ENCODE measurements at regions not wholly inside any gene's neighbourhood (a gene's known extent, or its start where the extent isn't known, plus 50 kb on each side); places are given as distances from the start of the nearest gene placed in this dataset.

DNA sequence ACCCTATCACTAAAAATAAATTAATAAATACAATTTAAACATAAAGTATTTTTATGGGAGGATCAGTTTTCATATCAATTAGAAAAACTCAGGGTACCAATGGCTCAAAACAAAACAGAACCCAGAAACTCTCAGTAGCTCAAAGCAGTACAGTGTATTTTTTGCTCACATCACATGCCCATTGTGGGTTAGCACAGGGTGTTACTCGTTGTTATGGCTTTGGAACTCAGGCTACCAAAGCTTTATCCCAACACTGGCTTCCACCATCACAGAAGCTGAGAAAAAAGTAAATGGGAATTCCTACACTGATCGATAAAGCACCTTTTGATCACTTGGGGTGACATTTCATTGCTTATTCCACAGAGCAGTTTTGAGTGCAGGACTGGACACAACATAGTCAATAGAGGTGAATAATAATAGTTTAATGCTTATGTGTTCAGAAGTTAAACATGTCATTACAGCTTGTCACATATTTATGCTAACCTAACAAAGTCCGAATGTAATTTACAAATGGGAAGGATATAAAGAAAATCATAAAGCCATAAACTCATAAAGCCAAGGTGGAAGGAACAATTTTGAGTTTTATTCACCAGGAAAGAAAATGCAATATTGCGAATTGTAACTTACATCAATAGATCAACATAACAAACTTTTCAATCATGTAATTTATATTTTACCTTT lies 484.5 kb upstream of the TMPRSS15 start:
- Mint-ChIP-seq H3K4me1 (peaks cover 12% of the 10 kb centered on the region), H3K4me3 (no peak overlapping the region), H3K27me3 (ENCODE audit: insufficient read depth) (no peaks in the 10 kb centered on the region), H3K27ac (no peak overlapping the region), H3K9me3 (peaks cover 16% of the 10 kb centered on the region), H3K36me3 (ENCODE audit: low read depth) (no peaks in the 10 kb centered on the region)
- Histone ChIP-seq H3K9me3 (ENCODE audit: control insufficient read depth, low read length) (peaks cover 10% of the 10 kb centered on the region), H3K4me3 (ENCODE audit: low read length) (no peak overlapping the region), H3K4me1 (ENCODE audit: control insufficient read depth, insufficient read depth, low read length) (no peaks in the 10 kb centered on the region), H3K27ac (ENCODE audit: low read depth, low read length) (no peak overlapping the region), H3K36me3 (ENCODE audit: control insufficient read depth, insufficient read depth, low read length) (no peaks in the 10 kb centered on the region), H3K27me3 (ENCODE audit: control insufficient read depth, insufficient read depth, low read length, poor library complexity, severe bottlenecking) (no peaks in the 10 kb centered on the region), H3K9ac (ENCODE audit: extremely low read depth, low read length, poor library complexity, severe bottlenecking) (no peak overlapping the region)
- TF ChIP-seq, protein P1, sequence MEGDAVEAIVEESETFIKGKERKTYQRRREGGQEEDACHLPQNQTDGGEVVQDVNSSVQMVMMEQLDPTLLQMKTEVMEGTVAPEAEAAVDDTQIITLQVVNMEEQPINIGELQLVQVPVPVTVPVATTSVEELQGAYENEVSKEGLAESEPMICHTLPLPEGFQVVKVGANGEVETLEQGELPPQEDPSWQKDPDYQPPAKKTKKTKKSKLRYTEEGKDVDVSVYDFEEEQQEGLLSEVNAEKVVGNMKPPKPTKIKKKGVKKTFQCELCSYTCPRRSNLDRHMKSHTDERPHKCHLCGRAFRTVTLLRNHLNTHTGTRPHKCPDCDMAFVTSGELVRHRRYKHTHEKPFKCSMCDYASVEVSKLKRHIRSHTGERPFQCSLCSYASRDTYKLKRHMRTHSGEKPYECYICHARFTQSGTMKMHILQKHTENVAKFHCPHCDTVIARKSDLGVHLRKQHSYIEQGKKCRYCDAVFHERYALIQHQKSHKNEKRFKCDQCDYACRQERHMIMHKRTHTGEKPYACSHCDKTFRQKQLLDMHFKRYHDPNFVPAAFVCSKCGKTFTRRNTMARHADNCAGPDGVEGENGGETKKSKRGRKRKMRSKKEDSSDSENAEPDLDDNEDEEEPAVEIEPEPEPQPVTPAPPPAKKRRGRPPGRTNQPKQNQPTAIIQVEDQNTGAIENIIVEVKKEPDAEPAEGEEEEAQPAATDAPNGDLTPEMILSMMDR (conservative IDR thresholded peaks at IDR 0.05), result no peak
- WGBS, 2 experiments (ENCODE audit: insufficient coverage in 1 of 2, insufficient read length in 1 of 2), result 98% methylated on average over 4 of the region's 4 CpGs; no CpG with 5 or more reads in 1 of the 2 experiments
- no peak for DNase-seq

DNA sequence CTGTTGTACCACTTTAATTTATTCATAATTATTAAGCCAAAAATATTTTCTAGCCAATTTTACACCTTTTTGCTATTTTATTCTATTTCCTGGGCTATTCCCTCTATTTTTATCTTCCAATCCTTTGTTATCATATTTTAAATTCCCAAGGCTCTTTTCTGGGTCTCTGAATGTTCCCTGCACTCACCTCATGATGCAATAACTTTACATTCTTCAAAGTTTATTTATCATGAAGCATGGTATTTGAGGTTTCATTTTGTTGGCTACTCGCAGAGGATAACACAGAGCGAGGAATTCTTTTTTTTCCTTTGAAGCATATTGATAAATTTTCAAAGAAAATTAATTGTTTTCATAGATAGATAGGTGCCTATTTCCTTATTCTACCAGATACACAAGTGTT lies 489.8 kb upstream of the TMPRSS15 start:
- H3K9me3 Mint-ChIP-seq, result no peaks in the 10 kb centered on the region
- no peaks in the 10 kb centered on the region for H3K27me3 Mint-ChIP-seq (ENCODE audit: insufficient read depth)
- no CpG with 5 or more reads among the region's 2 CpGs for WGBS, 2 experiments (ENCODE audit: insufficient coverage in 1 of 2, insufficient read length in 1 of 2)
- no peaks in the 10 kb centered on the region for H3K36me3 Mint-ChIP-seq (ENCODE audit: low read depth)
- H3K9ac ChIP-seq (ENCODE audit: extremely low read depth, low read length, poor library complexity, severe bottlenecking), result no peak overlapping the region
- no peaks in the 10 kb centered on the region for H3K4me1 ChIP-seq (ENCODE audit: control insufficient read depth, insufficient read depth, low read length)
- H3K4me3 ChIP-seq (ENCODE audit: low read length), result no peak overlapping the region
- no peaks in the 10 kb centered on the region for H3K4me1 Mint-ChIP-seq
- H3K27me3 ChIP-seq (ENCODE audit: control insufficient read depth, insufficient read depth, low read length, poor library complexity, severe bottlenecking), result no peaks in the 10 kb centered on the region
- no peak overlapping the region for H3K4me3 Mint-ChIP-seq
- H3K9me3 ChIP-seq (ENCODE audit: control insufficient read depth, low read length), result no peaks in the 10 kb centered on the region
- H3K36me3 ChIP-seq (ENCODE audit: control insufficient read depth, insufficient read depth, low read length), result no peaks in the 10 kb centered on the region
- DNase-seq, result no peak
- TF ChIP-seq, protein P1 (conservative IDR thresholded peaks at IDR 0.05), result no peak
- H3K27ac Mint-ChIP-seq, result no peak overlapping the region
- no peak overlapping the region for H3K27ac ChIP-seq (ENCODE audit: low read depth, low read length)

DNA sequence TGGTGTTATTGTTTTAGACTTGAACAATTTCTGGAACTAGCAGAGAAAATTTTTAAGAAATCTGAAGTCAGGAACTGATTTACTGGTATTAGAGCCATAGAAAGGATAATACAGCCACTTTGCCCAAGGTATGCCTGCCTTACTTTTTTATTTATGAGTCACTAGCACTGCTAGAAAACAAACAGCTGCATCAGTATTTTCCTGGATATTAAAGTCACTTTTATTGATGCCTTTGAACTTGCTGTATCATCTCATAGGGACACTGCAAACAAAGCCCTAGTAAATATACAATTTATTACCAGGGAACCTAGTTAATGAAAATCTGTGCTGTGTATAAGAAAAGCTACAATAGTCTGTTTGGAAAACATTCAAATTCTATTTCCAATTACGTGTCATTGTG lies 490.8 kb upstream of the TMPRSS15 start:
- H3K27ac ChIP-seq (ENCODE audit: low read depth, low read length), result no peak overlapping the region
- H3K36me3 ChIP-seq (ENCODE audit: control insufficient read depth, insufficient read depth, low read length), result no peaks in the 10 kb centered on the region
- no peak overlapping the region for H3K9ac ChIP-seq (ENCODE audit: extremely low read depth, low read length, poor library complexity, severe bottlenecking)
- Mint-ChIP-seq H3K4me3 (no peak overlapping the region), H3K36me3 (ENCODE audit: low read depth) (no peaks in the 10 kb centered on the region), H3K4me1 (peaks cover 5% of the 10 kb centered on the region), H3K27ac (no peak overlapping the region), H3K9me3 (no peaks in the 10 kb centered on the region), H3K27me3 (ENCODE audit: insufficient read depth) (no peaks in the 10 kb centered on the region)
- H3K4me1 ChIP-seq (ENCODE audit: control insufficient read depth, insufficient read depth, low read length), result no peaks in the 10 kb centered on the region
- no CpG with 5 or more reads among the region's 1 CpG for WGBS, 2 experiments (ENCODE audit: insufficient coverage in 1 of 2, insufficient read length in 1 of 2)
- H3K27me3 ChIP-seq (ENCODE audit: control insufficient read depth, insufficient read depth, low read length, poor library complexity, severe bottlenecking), result no peaks in the 10 kb centered on the region
- H3K4me3 ChIP-seq (ENCODE audit: low read length), result no peak overlapping the region
- TF ChIP-seq, protein P1 (conservative IDR thresholded peaks at IDR 0.05), result no peak
- H3K9me3 ChIP-seq (ENCODE audit: control insufficient read depth, low read length), result no peaks in the 10 kb centered on the region
- no peak for DNase-seq

Measured in endodermal cell (in vitro differentiated cells).